ENCODE measurements at regions not wholly inside any gene's neighbourhood (a gene's known extent, or its start where the extent isn't known, plus 50 kb on each side); places are given as distances from the start of the nearest gene placed in this dataset.

DNA sequence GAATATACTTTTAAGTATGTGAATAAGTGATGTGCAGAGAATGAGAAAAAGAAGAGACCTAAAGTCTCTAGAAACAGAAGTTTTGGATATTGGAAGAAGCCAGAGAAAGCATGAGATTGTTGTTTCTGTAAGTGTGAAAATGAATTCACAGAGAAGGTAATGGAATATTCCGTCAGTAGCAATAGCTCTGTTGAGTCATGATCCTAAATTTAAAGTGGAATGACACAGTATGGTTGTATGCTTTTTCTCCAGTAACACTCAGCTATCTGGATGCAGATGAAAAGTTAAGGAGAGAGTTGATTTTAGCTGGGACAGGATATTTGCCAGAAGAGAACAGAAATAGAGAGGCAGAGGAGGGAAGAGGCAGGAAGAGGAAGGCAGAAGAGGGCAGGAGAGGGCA lies 1166.3 kb downstream of the GALC start:
- TF ChIP-seq, protein P1, sequence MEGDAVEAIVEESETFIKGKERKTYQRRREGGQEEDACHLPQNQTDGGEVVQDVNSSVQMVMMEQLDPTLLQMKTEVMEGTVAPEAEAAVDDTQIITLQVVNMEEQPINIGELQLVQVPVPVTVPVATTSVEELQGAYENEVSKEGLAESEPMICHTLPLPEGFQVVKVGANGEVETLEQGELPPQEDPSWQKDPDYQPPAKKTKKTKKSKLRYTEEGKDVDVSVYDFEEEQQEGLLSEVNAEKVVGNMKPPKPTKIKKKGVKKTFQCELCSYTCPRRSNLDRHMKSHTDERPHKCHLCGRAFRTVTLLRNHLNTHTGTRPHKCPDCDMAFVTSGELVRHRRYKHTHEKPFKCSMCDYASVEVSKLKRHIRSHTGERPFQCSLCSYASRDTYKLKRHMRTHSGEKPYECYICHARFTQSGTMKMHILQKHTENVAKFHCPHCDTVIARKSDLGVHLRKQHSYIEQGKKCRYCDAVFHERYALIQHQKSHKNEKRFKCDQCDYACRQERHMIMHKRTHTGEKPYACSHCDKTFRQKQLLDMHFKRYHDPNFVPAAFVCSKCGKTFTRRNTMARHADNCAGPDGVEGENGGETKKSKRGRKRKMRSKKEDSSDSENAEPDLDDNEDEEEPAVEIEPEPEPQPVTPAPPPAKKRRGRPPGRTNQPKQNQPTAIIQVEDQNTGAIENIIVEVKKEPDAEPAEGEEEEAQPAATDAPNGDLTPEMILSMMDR (IDR thresholded peaks at IDR 0.05), result no peak
- TF ChIP-seq POLR2A (IDR thresholded peaks at IDR 0.05), result no peak

Data from body of pancreas (tissue), 4 donors.